ENCODE measurements at regions not wholly inside any gene's neighbourhood (a gene's known extent, or its start where the extent isn't known, plus 50 kb on each side); places are given as distances from the start of the nearest gene placed in this dataset.
"Not testable (repeated sequence)": the region's sequence is repeated elsewhere in the genome, so short reads cannot be mapped to it uniquely, and the experiment has no call there.

GRCh38 chr2:84175970-84176369 lies 283.1 kb downstream of the SUCLG1 start:
- Histone ChIP-seq H3K4me3 (ENCODE audit: low read length) (no peak overlapping the region), H3K27me3 (replicated peaks; ENCODE audit: control insufficient read depth, insufficient read depth, low read length) (no peaks in the 10 kb centered on the region), H3K4me1 (ENCODE audit: control insufficient read depth, insufficient read depth, low read length) (no peaks in the 10 kb centered on the region), H3K36me3 (ENCODE audit: control insufficient read depth, insufficient read depth, low read length, severe bottlenecking) (no peaks in the 10 kb centered on the region), H3K9ac (ENCODE audit: low read length) (no peak overlapping the region), H3K9me3 (ENCODE audit: control insufficient read depth, low read length) (no peaks in the 10 kb centered on the region)
- no peak for DNase-seq (ENCODE audit: low read depth)

- no peak overlapping the region for H3K9ac ChIP-seq (ENCODE audit: low read length)
- H3K4me3 ChIP-seq (ENCODE audit: low read length): no peak overlapping the region
- no peak for DNase-seq (ENCODE audit: low read depth)
- H3K9me3 ChIP-seq (ENCODE audit: control insufficient read depth, low read length): no peaks in the 10 kb centered on the region
- no peaks in the 10 kb centered on the region for H3K27me3 ChIP-seq (replicated peaks; ENCODE audit: control insufficient read depth, insufficient read depth, low read length)
- H3K36me3 ChIP-seq (ENCODE audit: control insufficient read depth, insufficient read depth, low read length, severe bottlenecking): no peaks in the 10 kb centered on the region
- no peaks in the 10 kb centered on the region for H3K4me1 ChIP-seq (ENCODE audit: control insufficient read depth, insufficient read depth, low read length)
Measured at GRCh38 chr2:84175340-84175739, 283.7 kb downstream of the SUCLG1 start.

GRCh38 chr2:84173041-84173440 lies 286.0 kb downstream of the SUCLG1 start:
- Histone ChIP-seq H3K4me1 (ENCODE audit: control insufficient read depth, insufficient read depth, low read length) (no peaks in the 10 kb centered on the region), H3K9ac (ENCODE audit: low read length) (no peak overlapping the region), H3K4me3 (ENCODE audit: low read length) (no peak overlapping the region), H3K36me3 (ENCODE audit: control insufficient read depth, insufficient read depth, low read length, severe bottlenecking) (no peaks in the 10 kb centered on the region), H3K9me3 (ENCODE audit: control insufficient read depth, low read length) (no peaks in the 10 kb centered on the region), H3K27me3 (replicated peaks; ENCODE audit: control insufficient read depth, insufficient read depth, low read length) (no peaks in the 10 kb centered on the region)
- DNase-seq (ENCODE audit: low read depth): no peak

GRCh38 chr2:84170979-84171378 lies 288.1 kb downstream of the SUCLG1 start:
- no peak overlapping the region for H3K4me3 ChIP-seq (ENCODE audit: low read length)
- DNase-seq (ENCODE audit: low read depth): no peak
- H3K27me3 ChIP-seq (replicated peaks; ENCODE audit: control insufficient read depth, insufficient read depth, low read length): no peaks in the 10 kb centered on the region
- no peaks in the 10 kb centered on the region for H3K36me3 ChIP-seq (ENCODE audit: control insufficient read depth, insufficient read depth, low read length, severe bottlenecking)
- H3K9ac ChIP-seq (ENCODE audit: low read length): no peak overlapping the region
- no peaks in the 10 kb centered on the region for H3K4me1 ChIP-seq (ENCODE audit: control insufficient read depth, insufficient read depth, low read length)
- H3K9me3 ChIP-seq (ENCODE audit: control insufficient read depth, low read length): no peaks in the 10 kb centered on the region

DNA sequence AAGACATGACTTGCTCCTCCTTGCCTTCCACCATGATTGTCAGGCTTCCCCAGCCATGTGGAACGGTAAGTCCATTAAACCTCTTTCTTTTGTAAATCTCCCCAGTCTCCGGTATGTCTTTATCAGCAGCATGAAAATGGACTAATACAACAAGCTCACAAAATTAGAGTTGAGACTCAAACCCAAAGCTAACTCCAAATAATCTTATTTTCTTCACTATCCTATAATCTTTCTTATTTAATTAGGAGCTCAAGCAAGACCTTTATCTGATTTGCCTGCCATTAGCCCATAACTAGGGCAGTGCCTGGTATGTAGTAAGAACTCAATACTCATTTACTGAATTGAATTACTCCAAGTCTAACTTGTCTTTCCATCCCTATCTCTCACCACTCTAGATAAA lies 289.2 kb downstream of the SUCLG1 start:
- Histone ChIP-seq H3K9me3 (ENCODE audit: control insufficient read depth, low read length) (no peaks in the 10 kb centered on the region), H3K4me1 (ENCODE audit: control insufficient read depth, insufficient read depth, low read length) (no peaks in the 10 kb centered on the region), H3K4me3 (ENCODE audit: low read length) (no peak overlapping the region), H3K9ac (ENCODE audit: low read length) (no peak overlapping the region), H3K27me3 (replicated peaks; ENCODE audit: control insufficient read depth, insufficient read depth, low read length) (no peaks in the 10 kb centered on the region), H3K36me3 (ENCODE audit: control insufficient read depth, insufficient read depth, low read length, severe bottlenecking) (no peaks in the 10 kb centered on the region)
- DNase-seq (ENCODE audit: low read depth): no peak

DNA sequence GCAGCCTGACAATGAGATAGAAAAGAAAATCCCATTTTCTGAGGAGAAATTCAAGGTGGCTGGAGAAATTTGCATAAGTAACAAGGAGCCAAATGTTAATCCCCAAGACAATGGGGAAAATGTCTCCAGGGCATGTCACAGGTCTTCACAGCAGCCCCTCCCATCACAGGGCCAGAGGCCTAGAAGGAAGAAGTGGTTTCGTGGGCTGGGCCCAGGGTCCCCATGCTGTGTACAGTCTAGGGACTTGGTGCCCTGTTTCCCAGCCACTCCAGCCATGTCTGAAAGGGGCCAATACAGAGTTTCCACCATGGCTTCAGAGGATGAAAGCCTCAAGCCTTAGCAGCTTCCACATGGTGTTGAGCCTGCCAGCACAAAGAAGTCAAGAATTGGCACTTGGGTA lies 290.5 kb downstream of the SUCLG1 start:
- H3K27me3 ChIP-seq (replicated peaks; ENCODE audit: control insufficient read depth, insufficient read depth, low read length); H3K9me3 ChIP-seq (ENCODE audit: control insufficient read depth, low read length): not testable (repeated sequence)

DNA sequence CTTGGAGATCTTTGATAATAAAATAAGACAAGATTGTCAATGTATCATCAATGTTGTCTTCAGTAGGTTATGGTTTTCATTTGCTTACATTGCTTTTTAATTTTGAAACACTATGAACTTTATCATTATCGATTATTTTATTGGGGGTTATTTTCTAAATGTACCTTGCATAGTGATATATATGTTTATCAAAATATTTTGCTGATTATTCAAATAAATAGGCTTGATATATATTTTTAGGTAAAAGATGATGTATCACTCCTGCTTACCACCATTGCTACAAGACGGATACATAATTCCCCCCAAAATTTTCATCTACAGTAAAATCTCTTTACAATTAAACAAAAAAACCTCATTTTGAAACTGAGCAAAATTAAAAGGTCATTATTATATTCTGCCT lies 293.8 kb downstream of the SUCLG1 start:
- no peak overlapping the region for H3K9ac ChIP-seq (ENCODE audit: low read length)
- H3K4me1 ChIP-seq (ENCODE audit: control insufficient read depth, insufficient read depth, low read length): no peaks in the 10 kb centered on the region
- H3K9me3 ChIP-seq (ENCODE audit: control insufficient read depth, low read length): no peaks in the 10 kb centered on the region
- H3K36me3 ChIP-seq (ENCODE audit: control insufficient read depth, insufficient read depth, low read length, severe bottlenecking): no peaks in the 10 kb centered on the region
- H3K27me3 ChIP-seq (replicated peaks; ENCODE audit: control insufficient read depth, insufficient read depth, low read length): no peaks in the 10 kb centered on the region
- no peak overlapping the region for H3K4me3 ChIP-seq (ENCODE audit: low read length)
- no peak for DNase-seq (ENCODE audit: low read depth)

More for the DNA sequence above, 290.5 kb downstream of the SUCLG1 start:
- DNase-seq (ENCODE audit: low read depth); H3K36me3 ChIP-seq (ENCODE audit: control insufficient read depth, insufficient read depth, low read length, severe bottlenecking); H3K4me1 ChIP-seq (ENCODE audit: control insufficient read depth, insufficient read depth, low read length); H3K4me3 ChIP-seq (ENCODE audit: low read length); H3K9ac ChIP-seq (ENCODE audit: low read length): not testable (repeated sequence)

DNA sequence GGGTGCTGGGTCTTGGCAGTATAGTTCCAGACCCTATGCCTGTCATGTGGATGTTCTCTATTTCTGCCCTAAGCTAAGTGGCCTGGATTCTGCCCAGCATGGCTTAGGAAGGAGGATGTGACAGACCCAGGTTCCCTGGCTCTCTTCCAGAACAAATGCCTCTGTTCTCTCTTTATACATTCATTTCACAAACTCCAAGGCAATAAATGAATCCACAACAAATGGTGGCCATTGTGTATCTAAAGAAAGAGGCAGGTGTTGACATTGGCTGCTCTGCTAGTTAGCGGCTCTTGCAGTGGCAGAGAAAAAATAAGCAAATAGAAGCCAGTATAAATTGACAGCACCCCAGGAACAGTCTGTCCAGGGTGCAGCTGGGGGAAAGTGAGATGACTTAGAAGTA lies 298.6 kb downstream of the SUCLG1 start:
- Histone ChIP-seq H3K27me3 (replicated peaks; ENCODE audit: control insufficient read depth, insufficient read depth, low read length) (no peaks in the 10 kb centered on the region), H3K9ac (ENCODE audit: low read length) (no peak overlapping the region), H3K36me3 (ENCODE audit: control insufficient read depth, insufficient read depth, low read length, severe bottlenecking) (no peaks in the 10 kb centered on the region), H3K9me3 (ENCODE audit: control insufficient read depth, low read length) (no peaks in the 10 kb centered on the region), H3K4me1 (ENCODE audit: control insufficient read depth, insufficient read depth, low read length) (no peaks in the 10 kb centered on the region), H3K4me3 (ENCODE audit: low read length) (no peak overlapping the region)
- no peak for DNase-seq (ENCODE audit: low read depth)

- Histone ChIP-seq H3K4me3 (ENCODE audit: low read length) (no peak overlapping the region), H3K36me3 (ENCODE audit: control insufficient read depth, insufficient read depth, low read length, severe bottlenecking) (no peaks in the 10 kb centered on the region), H3K4me1 (ENCODE audit: control insufficient read depth, insufficient read depth, low read length) (no peaks in the 10 kb centered on the region), H3K9me3 (ENCODE audit: control insufficient read depth, low read length) (no peaks in the 10 kb centered on the region), H3K9ac (ENCODE audit: low read length) (no peak overlapping the region), H3K27me3 (replicated peaks; ENCODE audit: control insufficient read depth, insufficient read depth, low read length) (no peaks in the 10 kb centered on the region)
- no peak for DNase-seq (ENCODE audit: low read depth)
Measured at GRCh38 chr2:84158605-84159004, 300.5 kb downstream of the SUCLG1 start.

DNA sequence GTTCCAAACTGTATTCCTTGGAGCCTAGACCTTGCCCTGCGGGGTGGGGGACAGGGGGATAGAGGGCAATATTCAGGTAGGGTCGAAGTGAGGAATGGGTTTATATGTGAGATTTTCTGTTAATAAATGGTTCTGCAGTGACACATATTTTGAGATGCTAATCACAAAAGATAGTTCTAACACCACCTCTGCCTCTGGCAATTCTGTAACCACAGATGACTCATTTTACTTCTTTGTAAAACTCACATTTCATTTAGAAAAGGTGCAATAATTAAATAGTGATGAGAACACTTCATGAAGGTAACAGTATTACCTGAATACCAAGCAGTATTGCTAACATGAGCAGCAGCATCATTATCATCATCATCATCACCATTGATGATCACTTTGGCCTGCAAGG lies 306.6 kb downstream of the SUCLG1 start:
- Histone ChIP-seq H3K9ac (ENCODE audit: low read length) (no peak overlapping the region), H3K4me3 (ENCODE audit: low read length) (no peak overlapping the region), H3K4me1 (ENCODE audit: control insufficient read depth, insufficient read depth, low read length) (no peaks in the 10 kb centered on the region), H3K27me3 (replicated peaks; ENCODE audit: control insufficient read depth, insufficient read depth, low read length) (no peaks in the 10 kb centered on the region), H3K9me3 (ENCODE audit: control insufficient read depth, low read length) (no peaks in the 10 kb centered on the region), H3K36me3 (ENCODE audit: control insufficient read depth, insufficient read depth, low read length, severe bottlenecking) (no peaks in the 10 kb centered on the region)
- DNase-seq (ENCODE audit: low read depth): no peak

- H3K9me3 ChIP-seq (ENCODE audit: control insufficient read depth, low read length): no peaks in the 10 kb centered on the region
- H3K36me3 ChIP-seq (ENCODE audit: control insufficient read depth, insufficient read depth, low read length, severe bottlenecking): no peaks in the 10 kb centered on the region
- no peak overlapping the region for H3K4me3 ChIP-seq (ENCODE audit: low read length)
- no peak overlapping the region for H3K9ac ChIP-seq (ENCODE audit: low read length)
- DNase-seq (ENCODE audit: low read depth): no peak
- H3K27me3 ChIP-seq (replicated peaks; ENCODE audit: control insufficient read depth, insufficient read depth, low read length): no peaks in the 10 kb centered on the region
- H3K4me1 ChIP-seq (ENCODE audit: control insufficient read depth, insufficient read depth, low read length): no peaks in the 10 kb centered on the region
Measured at GRCh38 chr2:84144345-84144744, 314.7 kb downstream of the SUCLG1 start.

GRCh38 chr2:84137034-84137433 lies 322.0 kb downstream of the SUCLG1 start:
- Histone ChIP-seq H3K4me1 (ENCODE audit: control insufficient read depth, insufficient read depth, low read length) (no peaks in the 10 kb centered on the region), H3K27me3 (replicated peaks; ENCODE audit: control insufficient read depth, insufficient read depth, low read length) (no peaks in the 10 kb centered on the region), H3K36me3 (ENCODE audit: control insufficient read depth, insufficient read depth, low read length, severe bottlenecking) (no peaks in the 10 kb centered on the region), H3K9me3 (ENCODE audit: control insufficient read depth, low read length) (no peaks in the 10 kb centered on the region), H3K9ac (ENCODE audit: low read length) (no peak overlapping the region), H3K4me3 (ENCODE audit: low read length) (no peak overlapping the region)
- DNase-seq (ENCODE audit: low read depth): no peak
